HEK293 (cell line): ENCODE measurements at regions not wholly inside any gene's neighbourhood (a gene's known extent, or its start where the extent isn't known, plus 50 kb on each side); places are given as distances from the start of the nearest gene placed in this dataset.

Experiments used
- BCL11B ChIP-seq: fragments of 450-650 bp; formaldehyde crosslinking; IDR thresholded peaks from 2 replicates; pipeline ENCODE4 v1.5.1; 2016; ENCODE audit warnings: low read depth, missing biosample characterization, missing genetic modification characterization
- FEZF1 ChIP-seq: fragments of 450-650 bp; formaldehyde crosslinking; IDR thresholded peaks from 2 replicates; pipeline ENCODE4 v1.5.1; 2016; ENCODE audit warnings: missing biosample characterization, missing genetic modification characterization
- GLI2 ChIP-seq: fragments of 450-650 bp; formaldehyde crosslinking; IDR thresholded peaks from 2 replicates; pipeline ENCODE4; 2017; ENCODE audit warnings: missing biosample characterization, missing genetic modification characterization, low read depth, borderline replicate concordance
- HIC1 ChIP-seq: fragments of 450-650 bp; formaldehyde crosslinking; IDR thresholded peaks from 2 replicates; pipeline ENCODE4 v1.5.1; 2016; ENCODE audit warnings: missing biosample characterization, missing genetic modification characterization
- HOXD13 ChIP-seq: sonication (generic); formaldehyde crosslinking; IDR thresholded peaks from 2 replicates; pipeline ENCODE4 v1.8.0; 2022; ENCODE audit warnings: missing genetic modification reagents, borderline replicate concordance
- KLF10 ChIP-seq: fragments of 450-650 bp; IDR thresholded peaks from 2 replicates; pipeline ENCODE4 v1.5.1; 2018; ENCODE audit warnings: missing biosample characterization, mild to moderate bottlenecking, missing genetic modification characterization
- KLF17 ChIP-seq: fragments of 450-650 bp; formaldehyde crosslinking; IDR thresholded peaks from 2 replicates; pipeline ENCODE4 v1.5.1; 2016; ENCODE audit warnings: missing biosample characterization, missing genetic modification characterization
- PRDM1 ChIP-seq: fragments of 450-650 bp; formaldehyde crosslinking; IDR thresholded peaks from 2 replicates; pipeline ENCODE4; 2016; ENCODE audit warnings: missing biosample characterization, missing genetic modification characterization
- WT1 ChIP-seq: fragments of 450-650 bp; formaldehyde crosslinking; IDR thresholded peaks from 2 replicates; pipeline ENCODE4 v1.5.1; 2016; ENCODE audit warnings: missing biosample characterization, missing genetic modification characterization
- YY1 ChIP-seq: fragments of 450-650 bp; formaldehyde crosslinking; IDR thresholded peaks from 2 replicates; pipeline ENCODE4 v1.5.1; 2018; ENCODE audit warnings: missing biosample characterization, missing genetic modification characterization
- ZBTB1 ChIP-seq: fragments of 450-650 bp; formaldehyde crosslinking; IDR thresholded peaks from 2 replicates; pipeline ENCODE4 v1.5.1; 2016; ENCODE audit warnings: missing biosample characterization, missing genetic modification characterization
- ZBTB6 ChIP-seq: fragments of 450-650 bp; formaldehyde crosslinking; IDR thresholded peaks from 2 replicates; pipeline ENCODE4 v1.5.1; 2017; ENCODE audit warnings: missing biosample characterization, missing genetic modification characterization
- ZFP3 ChIP-seq: fragments of 450-650 bp; formaldehyde crosslinking; IDR thresholded peaks from 2 replicates; pipeline ENCODE4 v1.5.1; 2016; ENCODE audit warnings: low read depth, missing biosample characterization, missing genetic modification characterization
- ZFP41 ChIP-seq: fragments of 450-650 bp; formaldehyde crosslinking; IDR thresholded peaks from 2 replicates; pipeline ENCODE4 v1.5.1; 2016; ENCODE audit warnings: missing biosample characterization, missing genetic modification characterization, borderline replicate concordance
- ZNF138 ChIP-seq: fragments of 450-650 bp; formaldehyde crosslinking; IDR thresholded peaks from 2 replicates; pipeline ENCODE4 v1.5.1; 2016; ENCODE audit warnings: missing biosample characterization, missing genetic modification characterization, borderline replicate concordance
- ZNF148 ChIP-seq: fragments of 450-650 bp; formaldehyde crosslinking; IDR thresholded peaks from 2 replicates; pipeline ENCODE4 v1.5.0; 2017; ENCODE audit warnings: missing biosample characterization, missing genetic modification characterization, borderline replicate concordance
- ZNF18 ChIP-seq: fragments of 450-650 bp; formaldehyde crosslinking; IDR thresholded peaks from 2 replicates; pipeline ENCODE4 v1.5.1; 2016; ENCODE audit warnings: missing biosample characterization, missing genetic modification characterization
- ZNF266 ChIP-seq: fragments of 450-650 bp; formaldehyde crosslinking; IDR thresholded peaks from 2 replicates; pipeline ENCODE4 v1.5.1; 2016; ENCODE audit warnings: missing biosample characterization, missing genetic modification characterization, low read depth
- ZNF280C ChIP-seq: fragments of 450-650 bp; formaldehyde crosslinking; IDR thresholded peaks from 2 replicates; pipeline ENCODE4 v1.5.1; 2016; ENCODE audit warnings: missing biosample characterization, missing genetic modification characterization
- ZNF335 ChIP-seq: fragments of 450-650 bp; formaldehyde crosslinking; conservative IDR thresholded peaks from 2 replicates; pipeline ENCODE4 v1.5.1; 2016; ENCODE audit warnings: missing biosample characterization, missing genetic modification characterization
- ZNF391 ChIP-seq: fragments of 450-650 bp; formaldehyde crosslinking; IDR thresholded peaks from 2 replicates; pipeline ENCODE4 v1.5.1; 2016; ENCODE audit warnings: low read depth, missing biosample characterization, missing genetic modification characterization, borderline replicate concordance
- ZNF473 ChIP-seq: fragments of 450-650 bp; formaldehyde crosslinking; IDR thresholded peaks from 2 replicates; pipeline ENCODE4 v1.5.1; 2017; ENCODE audit warnings: missing biosample characterization, missing genetic modification characterization
- ZNF571 ChIP-seq: fragments of 450-650 bp; formaldehyde crosslinking; IDR thresholded peaks from 2 replicates; pipeline ENCODE4 v1.5.0; 2017; ENCODE audit warnings: missing biosample characterization, missing genetic modification characterization
- ZNF624 ChIP-seq: fragments of 450-650 bp; formaldehyde crosslinking; IDR thresholded peaks from 2 replicates; pipeline ENCODE4 v1.5.1; 2017; ENCODE audit warnings: missing biosample characterization, missing genetic modification characterization
- ZNF626 ChIP-seq: fragments of 450-650 bp; sonication (Bioruptor Pico); formaldehyde crosslinking; IDR thresholded peaks from 2 replicates; pipeline ENCODE4 v1.5.1; 2018; ENCODE audit warnings: missing biosample characterization, missing genetic modification characterization, inconsistent platforms
- ZNF645 ChIP-seq: fragments of 450-650 bp; formaldehyde crosslinking; IDR thresholded peaks from 2 replicates; pipeline ENCODE4; 2016; ENCODE audit warnings: missing biosample characterization, missing genetic modification characterization
- ZNF776 ChIP-seq: fragments of 450-650 bp; formaldehyde crosslinking; IDR thresholded peaks from 2 replicates; pipeline ENCODE4 v1.5.0; 2017; ENCODE audit warnings: missing biosample characterization, missing genetic modification characterization, borderline replicate concordance
- ZNF792 ChIP-seq: fragments of 450-650 bp; formaldehyde crosslinking; IDR thresholded peaks from 2 replicates; pipeline ENCODE4 v1.5.1; 2016; ENCODE audit warnings: missing biosample characterization, missing genetic modification characterization
- ZSCAN23 ChIP-seq: fragments of 450-650 bp; formaldehyde crosslinking; IDR thresholded peaks from 2 replicates; pipeline ENCODE4 v1.5.1; 2016; ENCODE audit warnings: missing biosample characterization, missing genetic modification characterization

GRCh38 chr15:95556866-95557225 lies 773.7 kb upstream of the NR2F2 start (continued):
- no peak for TF ChIP-seq ZNF624
- TF ChIP-seq ZNF792 (tag by site-specific recombination) = no peak
- no peak for TF ChIP-seq ZNF148
- TF ChIP-seq PRDM1 = no peak
- no peak for TF ChIP-seq ZNF138
- TF ChIP-seq ZNF18 (tag by site-specific recombination) = peak; percentile 80
- no peak for TF ChIP-seq ZNF571
- TF ChIP-seq BCL11B = peak; percentile 87
- no peak for TF ChIP-seq ZNF280C
- peak; percentile 98 for TF ChIP-seq KLF17 (tag by site-specific recombination)
- no peak for TF ChIP-seq ZNF335 (tag by site-specific recombination)
- TF ChIP-seq ZNF266 (tag by site-specific recombination) = no peak
- peak; percentile 99 for TF ChIP-seq HOXD13 (CRISPR knock-in tag)
- TF ChIP-seq FEZF1 (tag by site-specific recombination) = peak; percentile 96
- TF ChIP-seq GLI2 (tag by site-specific recombination) = peak; percentile 93
- TF ChIP-seq WT1 (tag by site-specific recombination) = peak; percentile 95
- TF ChIP-seq ZBTB1 (tag by site-specific recombination) = 0 out of 2 replicates have a peak, but pooled peaks have one; percentile 33
- no peak for TF ChIP-seq ZNF776 (tag by site-specific recombination)
- TF ChIP-seq ZNF391 (tag by site-specific recombination) = peak; percentile 64; the same call in 1 of the 2 replicates
- TF ChIP-seq ZNF626 (tag by site-specific recombination) = no peak
- no peak for TF ChIP-seq ZNF473 (tag by site-specific recombination)
- 0 out of 2 replicates have a peak, but pooled peaks have one; percentile 15 for TF ChIP-seq YY1 (tag by site-specific recombination)
- TF ChIP-seq KLF10 (tag by site-specific recombination) = peak; percentile 79
- TF ChIP-seq ZNF645 (tag by site-specific recombination) = 0 out of 2 replicates have a peak, but pooled peaks have one; percentile 67
- TF ChIP-seq ZBTB6 (tag by site-specific recombination) = 0 out of 2 replicates have a peak, but pooled peaks have one; percentile 62
- TF ChIP-seq ZSCAN23 (tag by site-specific recombination) = 0 out of 2 replicates have a peak, but pooled peaks have one; percentile 27
- TF ChIP-seq HIC1 (tag by site-specific recombination) = peak; percentile 84
- no peak for TF ChIP-seq ZFP41
- no peak for TF ChIP-seq ZFP3 (tag by site-specific recombination)
